Loucy (cell line): ENCODE measurements at regions not wholly inside any gene's neighbourhood (a gene's known extent, or its start where the extent isn't known, plus 50 kb on each side); places are given as distances from the start of the nearest gene placed in this dataset.

Experiments
- CTCF ChIP-seq: fragments of 200-600 bp; sonication (generic); conservative IDR thresholded peaks from 2 replicates; pipeline ENCODE4 v1.5.1; 2014; ENCODE audit warnings: mild to moderate bottlenecking, antibody characterized with exemption, low read length
- EZH2phosphoT487 ChIP-seq: fragments of 200-600 bp; IDR thresholded peaks from 2 replicates; pipeline ENCODE4 v1.6.1; 2018; ENCODE audit warnings: antibody characterized with exemption, mild to moderate bottlenecking, moderate library complexity, borderline replicate concordance

DNA sequence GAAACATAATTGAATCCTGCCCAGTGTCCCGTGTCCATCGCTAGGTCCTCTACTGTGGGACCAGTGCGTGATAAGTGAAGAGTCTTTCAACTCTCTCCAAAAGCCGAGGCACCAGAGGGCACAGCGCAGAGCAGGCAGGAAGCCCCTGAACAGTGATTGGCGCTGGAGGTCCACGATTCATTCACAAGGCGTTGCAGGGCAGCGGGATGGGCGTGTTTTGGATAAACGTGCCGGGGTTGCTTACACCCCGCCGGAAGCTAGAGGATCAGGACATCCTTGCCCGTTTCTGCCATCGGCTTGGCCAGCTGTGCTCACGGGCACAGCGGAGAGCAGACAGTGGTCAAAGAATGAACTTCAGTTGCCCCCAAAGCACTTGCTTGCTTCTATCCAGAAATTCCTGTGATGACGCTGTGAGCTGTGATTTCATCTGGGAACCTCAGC lies 86.0 kb upstream of the PFKP start:
- TF ChIP-seq CTCF, result no peak
- TF ChIP-seq EZH2phosphoT487, result no peak
